H1 (cell line): ENCODE measurements at regions not wholly inside any gene's neighbourhood (a gene's known extent, or its start where the extent isn't known, plus 50 kb on each side); places are given as distances from the start of the nearest gene placed in this dataset.

Experiments
- JUN ChIP-seq: IDR thresholded peaks from 2 replicates; pipeline ENCODE4 v1.6.1; 2011; ENCODE audit warnings: low read depth, mild to moderate bottlenecking, improper control_type of control experiment, low read length
- JUND ChIP-seq: IDR thresholded peaks from 2 replicates; pipeline ENCODE4 v1.6.1; 2011; ENCODE audit warnings: mild to moderate bottlenecking, improper control_type of control experiment, low read length
- NANOG ChIP-seq: IDR thresholded peaks from 2 replicates; pipeline ENCODE4 v1.6.1; 2011; ENCODE audit warnings: low read length, low read depth, mild to moderate bottlenecking, inconsistent platforms; ENCODE audit not compliant: insufficient read depth, poor library complexity, severe bottlenecking
- RNF2 ChIP-seq: fragments of 200-900, 300-1000 bp; sonication (generic); IDR thresholded peaks from 2 replicates; pipeline ENCODE4 v1.7.1; 2016; ENCODE audit warnings: borderline replicate concordance, low read depth, mild to moderate bottlenecking, antibody characterized with exemption, low read length; ENCODE audit not compliant: poor library complexity, severe bottlenecking; ENCODE audit errors: missing control alignments

GRCh38 chr2:215189393-215189792 is 51.0 kb upstream of the ABCA12 start (continued):
- TF ChIP-seq JUND (no peak), RNF2 (no peak), JUN (no peak), NANOG (no peak)
